Omental fat pad (tissue), 3 donors: ENCODE measurements at regions not wholly inside any gene's neighbourhood (a gene's known extent, or its start where the extent isn't known, plus 50 kb on each side); places are given as distances from the start of the nearest gene placed in this dataset.

Experiments
- ATAC-seq: fragments of 150-250 bp; one replicate; pipeline ENCODE4 v1.9.1; 2016; ENCODE audit warnings: mild to moderate bottlenecking, moderate library complexity; ENCODE audit not compliant: low FRiP score
- DNase-seq: peaks from one replicate; pipeline ENCODE4 v3.0.0-alpha.2; 2019; ENCODE audit warnings: low spot score
- CTCF ChIP-seq, 3 donors: fragments of 450-650 bp; IDR thresholded peaks; one replicate each; pipeline ENCODE4 v1.5.1; 2016 to 2017; ENCODE audit warnings: antibody characterized with exemption in 3 of 3, mild to moderate bottlenecking in 3 of 3, moderate library complexity in 2 of 3

GRCh38 chr5:133730866-133731265 lies 118.5 kb upstream of the FSTL4 start:
- no peak for ATAC-seq
- DNase-seq: no peak
- TF ChIP-seq CTCF (IDR thresholded peaks at IDR 0.05): no peak

- DNase-seq (no peak), ATAC-seq (no peak)
- no peak for TF ChIP-seq CTCF (IDR thresholded peaks at IDR 0.05)
Measured at GRCh38 chr5:133730346-133730745, 118.0 kb upstream of the FSTL4 start.

- TF ChIP-seq CTCF (IDR thresholded peaks at IDR 0.05): no peak
- ATAC-seq: no peak
- no peak for DNase-seq
Measured at GRCh38 chr5:133729800-133730199, 117.5 kb upstream of the FSTL4 start.

- ATAC-seq (no peak), DNase-seq (no peak)
- TF ChIP-seq CTCF (IDR thresholded peaks at IDR 0.05): no peak
Measured at GRCh38 chr5:133728475-133728874, 116.1 kb upstream of the FSTL4 start.

DNA sequence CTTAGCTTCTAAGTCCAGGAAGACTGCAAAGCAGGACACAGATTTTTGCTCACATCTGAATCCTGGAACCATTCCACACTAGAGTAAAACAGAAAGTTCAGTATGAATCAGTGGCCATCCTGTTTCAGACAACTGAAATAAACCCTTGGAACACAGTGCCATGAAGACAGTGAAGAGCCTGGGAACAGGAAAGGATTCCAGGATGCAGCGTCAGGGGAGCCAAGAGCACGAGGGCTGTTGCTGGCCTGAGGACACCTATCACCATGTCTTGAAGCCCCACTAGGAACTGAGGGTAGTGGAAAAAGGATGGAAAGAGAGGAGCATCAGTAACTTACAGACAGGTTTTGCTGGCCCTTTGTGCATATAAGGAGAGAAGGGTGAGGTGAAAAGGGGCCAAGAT lies 115.3 kb upstream of the FSTL4 start:
- TF ChIP-seq CTCF (IDR thresholded peaks at IDR 0.05): no peak
- no peak for ATAC-seq
- no peak for DNase-seq

GRCh38 chr5:133723651-133724366 lies 111.5 kb upstream of the FSTL4 start:
- no peak for TF ChIP-seq CTCF (IDR thresholded peaks at IDR 0.05)
- ATAC-seq (no peak), DNase-seq (no peak)

GRCh38 chr5:133723126-133723525 lies 110.8 kb upstream of the FSTL4 start:
- ATAC-seq (no peak), DNase-seq (no peak)
- TF ChIP-seq CTCF (IDR thresholded peaks at IDR 0.05): no peak
